ENCODE measurements at regions not wholly inside any gene's neighbourhood (a gene's known extent, or its start where the extent isn't known, plus 50 kb on each side); places are given as distances from the start of the nearest gene placed in this dataset.
"Not testable (repeated sequence)": the region's sequence is repeated elsewhere in the genome, so short reads cannot be mapped to it uniquely, and the experiment has no call there.

- TF ChIP-seq ZNF274 (IDR thresholded peaks at IDR 0.05; ENCODE audit: low read depth, low read length); YY1 (IDR thresholded peaks at IDR 0.05; ENCODE audit: insufficient read depth, insufficient read length): not testable (repeated sequence)
Measured at GRCh38 chr21:5035147-5035546, 5486.2 kb upstream of the TPTE start.

All from NT2/D1 (cell line).